BLaER1 treated with 17β-estradiol and CSF1 and Interleukin-3, amounts not matched to agents 10 nM and 100 nM (cell line): ENCODE measurements at regions not wholly inside any gene's neighbourhood (a gene's known extent, or its start where the extent isn't known, plus 50 kb on each side); places are given as distances from the start of the nearest gene placed in this dataset.
"Not testable (repeated sequence)": the region's sequence is repeated elsewhere in the genome, so short reads cannot be mapped to it uniquely, and the experiment has no call there.

Experiments used
- H3K27ac ChIP-seq, 11 experiments: shearing (Covaris generic); formaldehyde crosslinking; 2 replicates each; pipeline ENCODE4 v1.8.1; 2022
- H3K27me3 ChIP-seq, 11 experiments: shearing (Covaris generic); formaldehyde crosslinking; 2 replicates each; pipeline ENCODE4 v1.8.1; 2022
- H3K36me3 ChIP-seq, 11 experiments: shearing (Covaris generic); formaldehyde crosslinking; 2 replicates each; pipeline ENCODE4 v1.8.1; 2022
- H3K4me1 ChIP-seq, 10 experiments: shearing (Covaris generic); formaldehyde crosslinking; 2 replicates each; pipeline ENCODE4 v1.8.1; 2022
- H3K4me2 ChIP-seq, 11 experiments: shearing (Covaris generic); formaldehyde crosslinking; 2 replicates each; pipeline ENCODE4 v1.8.1; 2022
- H3K4me3 ChIP-seq, 10 experiments: shearing (Covaris generic); formaldehyde crosslinking; 2 replicates each; pipeline ENCODE4 v1.8.1; 2022
- H3K9ac ChIP-seq, 11 experiments: shearing (Covaris generic); formaldehyde crosslinking; 2 replicates each; pipeline ENCODE4 v1.8.1; 2022
- H3K9me3 ChIP-seq, 11 experiments: shearing (Covaris generic); formaldehyde crosslinking; replicated peaks in 1 of 11; 2 replicates each; pipeline ENCODE4 v1.8.1; 2022
- H4K20me1 ChIP-seq, 11 experiments: shearing (Covaris generic); formaldehyde crosslinking; 2 replicates each; pipeline ENCODE4 v1.8.1; 2022
- Cebpa-rat ChIP-seq, 11 experiments: shearing (Covaris generic); IDR thresholded peaks; 2 replicates each; pipeline ENCODE4 v1.8.1; 2022

DNA sequence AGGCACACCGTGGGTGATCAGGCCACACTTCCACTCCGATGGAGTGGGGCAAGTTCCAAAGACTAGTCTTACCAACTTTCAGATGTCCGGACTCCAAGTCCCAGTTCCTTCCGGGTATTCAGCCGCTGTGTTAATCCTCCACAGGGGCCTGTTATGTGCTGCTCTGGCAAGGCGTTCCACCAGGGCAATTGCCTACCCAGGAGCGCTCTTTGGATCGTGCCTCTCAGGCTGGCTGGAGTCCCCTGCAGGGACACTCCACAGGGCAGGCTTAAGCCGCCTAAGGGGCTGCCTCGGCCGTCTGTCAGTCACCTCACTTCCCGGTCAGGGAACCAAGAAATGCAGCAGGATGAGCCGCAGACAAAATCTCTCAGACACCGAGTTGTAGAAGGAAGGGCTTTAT, 118.7 kb upstream of the CCNG1 start:
- H3K27me3 ChIP-seq: no peaks in the 10 kb centered on the region
- H3K4me3 ChIP-seq: no peak overlapping the region
- no peak overlapping the region for H3K9ac ChIP-seq
- peaks cover 10 to 26% (median 12%) of the 10 kb centered on the region in 11 experiments; a peak in 21 of 22 replicates for H3K9me3 ChIP-seq
- TF ChIP-seq Cebpa-rat (IDR thresholded peaks at IDR 0.05): no peak
- no peak overlapping the region for H3K27ac ChIP-seq
- no peaks in the 10 kb centered on the region for H4K20me1 ChIP-seq
- no peak overlapping the region for H3K4me2 ChIP-seq
- H3K4me1 ChIP-seq: no peaks in the 10 kb centered on the region
- H3K36me3 ChIP-seq: no peaks in the 10 kb centered on the region

DNA sequence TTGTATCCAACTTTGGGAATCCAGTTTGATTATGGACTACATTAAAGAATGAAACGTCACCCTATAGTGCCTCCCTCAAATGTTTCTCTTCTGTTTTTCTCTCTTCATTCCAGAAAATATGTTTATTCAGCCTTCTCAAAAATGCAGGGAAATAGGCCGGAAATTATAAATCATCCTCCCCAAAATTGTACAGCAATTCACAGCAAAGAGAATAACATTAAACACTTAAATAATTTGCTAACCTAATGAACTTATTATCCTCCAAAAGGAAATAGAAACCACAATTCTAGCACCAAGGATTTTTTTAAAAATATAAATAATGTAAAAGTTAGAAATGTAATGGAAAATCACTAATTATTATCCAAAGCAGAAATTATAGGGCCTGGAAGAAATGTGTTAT, 115.9 kb upstream of the CCNG1 start:
- H4K20me1 ChIP-seq: no peaks in the 10 kb centered on the region
- H3K4me1 ChIP-seq: no peaks in the 10 kb centered on the region
- TF ChIP-seq Cebpa-rat (IDR thresholded peaks at IDR 0.05): no peak
- no peaks in the 10 kb centered on the region for H3K27me3 ChIP-seq
- H3K36me3 ChIP-seq: no peaks in the 10 kb centered on the region
- H3K9ac ChIP-seq: no peak overlapping the region
- no peak overlapping the region for H3K27ac ChIP-seq
- no peak overlapping the region for H3K4me3 ChIP-seq
- no peak overlapping the region for H3K4me2 ChIP-seq
- H3K9me3 ChIP-seq: 0 out of 22 replicates have a peak, but pooled peaks cover 0 to 4% (median 0%) of the 10 kb centered on the region in 11 experiments

DNA sequence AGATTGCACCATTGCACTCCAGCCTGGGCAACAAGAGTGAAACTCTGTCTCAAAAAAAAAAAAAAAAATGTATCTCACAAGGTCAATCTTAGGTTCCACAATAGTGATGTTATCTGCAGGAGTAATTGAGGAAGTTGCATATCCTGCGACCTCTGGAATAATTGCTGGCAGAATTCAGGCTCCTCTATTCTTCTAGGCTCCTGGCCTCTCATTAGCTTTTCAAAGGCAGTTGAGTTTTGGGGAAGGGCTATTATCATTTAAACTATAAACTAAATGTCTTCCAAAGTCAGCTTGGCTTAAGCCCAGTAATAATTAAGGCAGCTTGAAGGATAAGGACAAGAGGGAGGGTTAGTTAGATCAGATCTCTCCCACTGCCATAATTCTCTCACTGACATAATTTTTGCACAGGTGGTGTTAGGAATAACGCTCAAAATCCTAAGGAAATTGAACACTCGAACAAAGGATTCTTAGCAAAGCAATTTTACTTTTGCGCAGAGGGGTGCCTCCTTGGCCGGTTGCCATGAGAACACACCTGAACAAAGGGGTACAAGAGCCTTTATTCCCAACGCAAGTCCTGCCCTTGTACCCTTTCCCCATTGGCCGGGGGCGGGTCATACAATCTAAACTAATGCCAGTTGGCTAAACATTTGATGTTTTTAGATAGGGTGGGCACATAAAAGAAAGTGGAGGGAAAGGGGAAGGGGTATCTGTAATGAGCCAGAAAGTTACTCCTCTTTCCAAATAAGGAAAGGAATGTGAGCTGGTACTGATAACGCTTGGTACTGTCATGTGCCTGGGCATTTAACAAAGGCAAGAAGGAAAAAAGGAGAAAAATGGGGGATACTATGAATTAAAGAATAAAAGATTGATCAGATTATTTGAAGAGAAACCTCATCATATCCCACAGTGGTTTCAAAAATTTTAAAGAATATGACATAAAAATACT, 106.4 kb upstream of the CCNG1 start:
- Histone ChIP-seq H3K36me3 (no peaks in the 10 kb centered on the region), H3K9ac (no peak overlapping the region), H3K9me3 (no peaks in the 10 kb centered on the region), H3K27ac (no peak overlapping the region), H3K27me3 (no peaks in the 10 kb centered on the region), H3K4me3 (no peak overlapping the region), H4K20me1 (no peaks in the 10 kb centered on the region), H3K4me1 (no peaks in the 10 kb centered on the region), H3K4me2 (no peak overlapping the region)
- no peak for TF ChIP-seq Cebpa-rat (IDR thresholded peaks at IDR 0.05)

DNA sequence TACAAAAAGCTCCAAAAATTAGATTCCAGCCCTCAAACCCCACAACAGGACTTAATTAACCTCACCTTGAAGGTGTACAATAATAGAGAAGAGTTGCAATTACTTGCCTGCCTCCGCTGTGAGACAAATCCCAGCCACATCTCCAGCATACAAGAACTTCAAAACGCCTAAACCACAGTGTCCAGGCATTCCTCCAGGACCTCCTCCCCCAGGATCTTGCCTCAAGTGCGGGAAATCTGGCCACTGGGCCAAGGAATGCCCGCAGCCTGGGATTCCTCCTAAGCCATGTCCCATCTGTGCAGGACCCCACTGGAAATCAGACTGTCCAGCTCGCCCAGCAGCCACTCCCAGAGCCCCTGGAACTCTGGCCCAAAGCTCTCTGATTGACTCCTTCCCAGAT, 101.3 kb upstream of the CCNG1 start:
- H3K4me3 ChIP-seq, H3K27ac ChIP-seq, H3K9ac ChIP-seq, H3K27me3 ChIP-seq, H3K4me2 ChIP-seq, H3K4me1 ChIP-seq, H3K36me3 ChIP-seq, H4K20me1 ChIP-seq, H3K9me3 ChIP-seq: not testable (repeated sequence)

DNA sequence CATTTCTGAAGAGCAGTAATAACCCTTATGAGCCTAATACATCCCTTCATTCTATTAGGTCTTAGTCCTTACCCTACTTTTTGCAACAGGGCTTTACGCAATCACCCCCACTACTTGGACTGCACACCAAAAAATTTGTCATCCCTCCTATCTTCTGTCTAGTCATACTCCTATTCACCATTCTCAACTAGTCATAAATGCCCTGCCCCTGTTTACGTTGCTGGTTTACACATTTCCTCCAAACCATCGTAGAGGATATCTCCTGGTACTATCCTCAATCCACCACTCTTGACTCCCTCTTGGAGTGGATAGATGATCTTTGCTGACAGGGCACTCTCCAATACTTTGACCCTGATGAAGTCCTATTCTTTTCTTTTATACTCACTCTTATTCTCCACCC, 98.2 kb upstream of the CCNG1 start:
- Histone ChIP-seq H3K9me3 (no peaks in the 10 kb centered on the region), H3K36me3 (no peaks in the 10 kb centered on the region), H3K27me3 (no peaks in the 10 kb centered on the region), H3K27ac (no peak overlapping the region), H3K4me2 (no peak overlapping the region), H3K4me1 (peaks cover 0 to 13% (median 0%) of the 10 kb centered on the region in 10 experiments; a peak in 3 of 20 replicates), H4K20me1 (no peaks in the 10 kb centered on the region), H3K4me3 (no peak overlapping the region), H3K9ac (no peak overlapping the region)
- no peak for TF ChIP-seq Cebpa-rat (IDR thresholded peaks at IDR 0.05)

DNA sequence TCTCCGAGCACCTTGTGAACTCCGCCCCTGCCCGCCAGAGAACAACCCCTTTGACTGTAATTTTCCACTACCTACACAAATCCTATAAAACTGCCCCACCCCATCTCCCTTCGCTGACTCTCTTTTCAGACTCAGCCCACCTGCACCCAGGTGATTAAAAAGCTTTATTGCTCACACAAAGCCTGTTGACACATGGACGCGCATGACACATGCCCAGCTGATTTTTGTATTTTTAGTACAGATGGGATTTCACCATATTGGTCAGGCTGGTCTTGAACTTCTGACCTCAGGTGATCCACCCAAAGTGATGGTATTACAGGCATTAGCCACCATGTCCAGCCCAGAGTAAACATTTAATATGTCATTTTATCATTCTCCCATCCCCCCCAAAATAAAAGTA, 97.0 kb upstream of the CCNG1 start:
- not testable (repeated sequence) for H4K20me1 ChIP-seq, H3K27me3 ChIP-seq, H3K9ac ChIP-seq, H3K9me3 ChIP-seq, H3K4me3 ChIP-seq, H3K36me3 ChIP-seq, H3K4me2 ChIP-seq, H3K27ac ChIP-seq
- H3K4me1 ChIP-seq: peaks cover 0 to 13% (median 0%) of the 10 kb centered on the region in 10 experiments; a peak in 3 of 20 replicates

DNA sequence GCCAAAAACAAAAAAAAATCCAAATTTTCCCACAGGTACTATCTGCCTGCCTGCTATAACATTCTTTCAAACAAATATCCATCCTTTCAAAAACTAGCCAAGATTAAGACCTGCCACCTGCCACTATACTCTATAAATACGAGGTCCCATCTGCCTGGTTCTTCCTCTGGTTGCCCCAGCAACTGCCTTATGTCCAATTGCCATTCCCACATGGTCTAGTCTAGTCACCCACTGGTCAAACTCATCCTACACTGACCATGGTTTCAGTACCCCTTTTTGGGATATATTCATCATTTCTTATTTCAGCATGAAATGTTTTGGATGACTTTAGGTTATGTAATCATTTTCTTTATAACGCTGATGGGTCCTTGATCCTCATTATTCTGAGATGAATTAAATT, 95.1 kb upstream of the CCNG1 start:
- Histone ChIP-seq H3K4me2 (peak overlapping the region in 1 of 11 experiments; percentile 22; a peak in 1 of 22 replicates), H3K27ac (no peak overlapping the region), H3K9ac (no peak overlapping the region), H3K4me3 (no peak overlapping the region), H3K27me3 (no peaks in the 10 kb centered on the region), H3K36me3 (no peaks in the 10 kb centered on the region), H3K9me3 (no peaks in the 10 kb centered on the region), H3K4me1 (peaks cover 0 to 13% (median 0%) of the 10 kb centered on the region in 10 experiments; a peak in 3 of 20 replicates), H4K20me1 (no peaks in the 10 kb centered on the region)
- no peak for TF ChIP-seq Cebpa-rat (IDR thresholded peaks at IDR 0.05)

DNA sequence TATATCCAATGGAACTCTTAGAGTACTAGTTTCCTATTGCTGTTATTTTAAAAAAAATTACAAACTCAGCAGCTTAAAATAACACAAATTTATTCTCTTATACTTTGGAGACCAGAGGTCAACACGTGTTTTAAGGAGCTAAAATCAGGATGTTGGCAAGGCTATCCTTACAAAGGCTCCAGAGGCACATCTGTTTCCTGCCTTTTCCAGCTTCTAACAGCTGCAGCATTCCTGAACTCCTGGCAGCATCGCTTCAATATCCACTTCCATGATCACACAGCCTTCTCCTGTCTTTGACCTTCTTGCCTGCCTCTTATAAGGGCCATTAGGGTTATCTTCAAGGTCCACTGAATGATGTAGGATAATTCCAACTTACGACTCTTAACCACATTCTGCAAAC, 92.2 kb upstream of the CCNG1 start:
- Histone ChIP-seq H3K4me3 (no peak overlapping the region), H3K9ac (no peak overlapping the region), H4K20me1 (no peaks in the 10 kb centered on the region), H3K4me1 (peaks cover 0 to 17% (median 0%) of the 10 kb centered on the region in 10 experiments; a peak in 5 of 20 replicates), H3K27me3 (no peaks in the 10 kb centered on the region), H3K27ac (no peak overlapping the region), H3K9me3 (no peaks in the 10 kb centered on the region), H3K4me2 (no peak overlapping the region), H3K36me3 (no peaks in the 10 kb centered on the region)
- TF ChIP-seq Cebpa-rat (IDR thresholded peaks at IDR 0.05): no peak

DNA sequence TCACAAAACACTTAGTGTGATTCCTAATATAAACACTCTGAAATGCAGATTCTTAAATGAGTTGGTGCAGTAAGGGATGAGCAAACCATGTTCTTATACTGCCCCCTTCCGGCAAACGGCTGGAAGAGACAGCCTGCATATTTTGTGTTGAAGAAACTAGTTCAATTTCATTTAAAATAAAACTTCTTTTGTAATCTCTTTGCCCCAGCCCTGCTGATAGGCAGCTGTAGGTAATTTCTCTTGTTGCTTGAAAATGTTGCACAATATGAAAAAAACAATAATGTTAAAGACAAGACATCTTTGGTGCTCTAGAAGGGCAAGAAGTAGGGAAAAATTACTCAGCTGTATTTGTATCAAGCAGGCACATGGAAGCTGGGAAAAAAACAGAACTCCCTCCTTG, 89.7 kb upstream of the CCNG1 start:
- no peak overlapping the region for H3K9ac ChIP-seq
- peak in 2 of 11 experiments; percentile 19 to 30; a peak in 2 of 22 replicates for TF ChIP-seq Cebpa-rat (IDR thresholded peaks at IDR 0.05)

DNA sequence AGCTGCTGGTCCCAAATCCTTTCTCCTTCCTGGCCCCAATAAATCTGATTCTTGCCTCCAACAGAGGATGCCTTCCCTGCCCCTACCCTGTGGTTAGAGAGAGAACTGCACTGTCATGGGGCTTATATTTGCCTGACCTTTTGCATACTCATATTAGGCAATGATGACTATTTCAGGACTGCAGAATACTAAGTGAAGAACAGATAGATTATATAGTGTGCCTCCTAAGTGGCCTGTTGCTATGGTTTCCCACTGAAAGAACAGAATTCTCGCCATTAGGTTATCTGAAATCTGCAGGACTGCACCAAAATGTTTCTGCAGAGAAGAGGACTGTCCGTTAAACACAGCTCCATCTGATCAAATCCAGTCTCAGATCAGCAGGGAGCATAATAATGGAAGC, 87.3 kb upstream of the CCNG1 start:
- H3K36me3 ChIP-seq: no peaks in the 10 kb centered on the region
- no peaks in the 10 kb centered on the region for H4K20me1 ChIP-seq
- no peak overlapping the region for H3K4me3 ChIP-seq
- no peak for TF ChIP-seq Cebpa-rat (IDR thresholded peaks at IDR 0.05)
- H3K9me3 ChIP-seq: no peaks in the 10 kb centered on the region
- no peaks in the 10 kb centered on the region for H3K27me3 ChIP-seq
- H3K4me2 ChIP-seq: peak overlapping the region in 4 of 11 experiments; percentile 3 to 21 (median 6); a peak in 3 of 22 replicates
- H3K27ac ChIP-seq: no peak overlapping the region
- no peak overlapping the region for H3K9ac ChIP-seq
- H3K4me1 ChIP-seq: peaks cover 0 to 25% (median 0%) of the 10 kb centered on the region in 10 experiments; a peak in 7 of 20 replicates

More for the DNA sequence above, 89.7 kb upstream of the CCNG1 start:
- peaks cover 0 to 15% (median 0%) of the 10 kb centered on the region in 10 experiments; a peak in 5 of 20 replicates for H3K4me1 ChIP-seq
- H3K9me3 ChIP-seq: no peaks in the 10 kb centered on the region
- no peaks in the 10 kb centered on the region for H4K20me1 ChIP-seq
- H3K4me3 ChIP-seq: no peak overlapping the region
- no peaks in the 10 kb centered on the region for H3K36me3 ChIP-seq
- no peak overlapping the region for H3K27ac ChIP-seq
- no peaks in the 10 kb centered on the region for H3K27me3 ChIP-seq
- H3K4me2 ChIP-seq: no peak overlapping the region
